Activated T-cell treated with anti-CD3 and anti-CD28 coated beads, Interleukin-2, amount 50 U/mL, for 72 hours (primary cell): ENCODE measurements at regions not wholly inside any gene's neighbourhood (a gene's known extent, or its start where the extent isn't known, plus 50 kb on each side); places are given as distances from the start of the nearest gene placed in this dataset.
"Not testable (repeated sequence)": the region's sequence is repeated elsewhere in the genome, so short reads cannot be mapped to it uniquely, and the experiment has no call there.

ENCODE experiments used
- ATAC-seq, 2 donors: fragments of 150-1000 bp; cut with Tn5 transposase; replicated peaks in 1 of 2; 2 replicates each; pipeline ENCODE4 v1.10.0; 2021; ENCODE audit warnings: moderate library complexity in 2 of 2, mild to moderate bottlenecking in 1 of 2
- DNase-seq, 2 donors: peaks; one replicate each; pipeline ENCODE4 v3.0.0; 2021 to 2022; ENCODE audit warnings: mixed read lengths in 1 of 2
- H3K27ac Mint-ChIP-seq: one replicate; pipeline ENCODE4 v1.8.0; 2022; ENCODE audit warnings: mild to moderate bottlenecking, moderate library complexity, mixed read lengths
- H3K27me3 Mint-ChIP-seq: one replicate; pipeline ENCODE4 v1.8.0; 2022; ENCODE audit warnings: low read depth, mixed read lengths
- H3K36me3 Mint-ChIP-seq, 2 donors: one replicate each; pipeline ENCODE4 v1.8.0; 2022; ENCODE audit warnings: mixed read lengths in 2 of 2, mild to moderate bottlenecking in 1 of 2; ENCODE audit not compliant: insufficient read depth in 2 of 2
- H3K4me1 Mint-ChIP-seq: one replicate; pipeline ENCODE4 v1.8.0; 2022; ENCODE audit warnings: low read depth, mixed read lengths
- H3K4me3 Mint-ChIP-seq, 2 donors: one replicate each; pipeline ENCODE4 v1.8.0; 2022; ENCODE audit warnings: mild to moderate bottlenecking in 2 of 2, mixed read lengths in 2 of 2, moderate library complexity in 2 of 2
- H3K9me3 Mint-ChIP-seq, 2 donors: one replicate each; pipeline ENCODE4 v1.8.0; 2022; ENCODE audit warnings: mixed read lengths in 2 of 2

DNA sequence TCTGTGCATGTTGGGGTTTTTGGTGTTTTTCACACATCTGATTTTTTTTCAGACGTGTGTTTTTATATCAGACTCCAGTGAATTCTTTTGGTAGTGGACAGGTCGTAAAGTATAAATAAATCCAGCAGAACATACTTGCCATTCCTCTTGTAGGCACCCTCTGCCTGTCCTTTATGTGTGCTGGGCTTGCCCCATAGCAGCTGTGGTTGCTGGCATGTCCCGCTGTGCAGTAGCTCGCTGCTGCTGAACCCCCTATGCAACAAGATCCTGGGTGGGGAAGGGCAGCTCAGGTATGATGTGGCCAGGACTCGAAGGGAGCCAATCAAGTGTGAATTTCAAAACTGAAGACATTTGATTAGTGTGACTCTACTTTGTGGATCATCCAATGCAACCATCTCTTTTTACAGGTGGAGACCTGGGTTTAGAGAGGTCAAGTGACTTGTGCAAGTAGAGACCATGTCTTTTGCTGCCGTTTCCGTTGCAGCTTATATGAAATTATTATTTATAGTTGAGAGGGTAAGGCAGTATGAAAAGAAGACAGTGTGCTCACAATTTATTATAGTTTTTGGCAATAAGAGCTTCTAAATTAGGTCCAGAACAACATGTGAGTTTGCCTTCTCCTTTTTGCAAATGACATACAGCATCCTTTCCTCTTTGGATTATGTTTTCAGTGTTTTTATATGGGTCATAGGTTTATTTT is 350.8 kb upstream of the C2CD4B start:
- H3K27me3 Mint-ChIP-seq, result peaks cover 54% of the 10 kb centered on the region
- no peaks in the 10 kb centered on the region for H3K36me3 Mint-ChIP-seq
- ATAC-seq, result no peak
- H3K27ac Mint-ChIP-seq, result no peak overlapping the region
- no peak for DNase-seq
- H3K9me3 Mint-ChIP-seq, result no peaks in the 10 kb centered on the region
- H3K4me3 Mint-ChIP-seq, result no peak overlapping the region
- peaks cover 11% of the 10 kb centered on the region for H3K4me1 Mint-ChIP-seq

DNA sequence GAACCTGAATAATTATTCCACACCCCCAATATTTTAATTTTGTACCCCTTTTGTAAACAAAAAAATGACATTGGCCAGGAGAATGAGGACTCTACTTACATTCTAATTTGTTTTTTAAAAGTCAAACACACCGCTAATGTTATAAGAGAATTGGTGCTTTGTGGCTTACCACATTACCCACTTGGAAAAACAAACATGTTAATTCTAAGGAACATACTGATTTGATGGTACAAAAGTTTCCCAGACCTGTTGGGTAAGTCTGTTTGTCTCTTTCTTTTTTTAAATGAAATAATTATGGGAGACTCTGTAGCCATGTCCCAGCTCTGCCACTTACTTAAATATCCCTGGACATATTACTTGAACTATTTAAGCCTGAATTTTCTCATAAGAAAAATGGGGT is 352.5 kb upstream of the C2CD4B start:
- H3K27me3 Mint-ChIP-seq, result peaks cover 54% of the 10 kb centered on the region
- H3K27ac Mint-ChIP-seq, result no peak overlapping the region
- H3K4me3 Mint-ChIP-seq, result no peak overlapping the region
- ATAC-seq (no peak), DNase-seq (no peak)
- no peaks in the 10 kb centered on the region for H3K36me3 Mint-ChIP-seq
- H3K9me3 Mint-ChIP-seq, result no peaks in the 10 kb centered on the region
- H3K4me1 Mint-ChIP-seq, result peaks cover 11% of the 10 kb centered on the region

- Mint-ChIP-seq H3K4me1 (peaks cover 11% of the 10 kb centered on the region), H3K27me3 (peaks cover 55% of the 10 kb centered on the region)
- H3K36me3 Mint-ChIP-seq, H3K4me3 Mint-ChIP-seq, H3K9me3 Mint-ChIP-seq, ATAC-seq, H3K27ac Mint-ChIP-seq, DNase-seq: not testable (repeated sequence)
Measured at GRCh38 chr15:62518666-62519065, 353.6 kb upstream of the C2CD4B start.

GRCh38 chr15:62519900-62520299 is 354.8 kb upstream of the C2CD4B start:
- DNase-seq, result peak in 1 of 2 donors; percentile 15

GRCh38 chr15:62520887-62521286 is 355.8 kb upstream of the C2CD4B start:
- no peak for DNase-seq

More at GRCh38 chr15:62519900-62520299, 354.8 kb upstream of the C2CD4B start:
- peaks cover 54% of the 10 kb centered on the region for H3K27me3 Mint-ChIP-seq
- H3K4me1 Mint-ChIP-seq, result peaks cover 11% of the 10 kb centered on the region
- ATAC-seq, result peak; percentile 23 to 65
- no peaks in the 10 kb centered on the region for H3K36me3 Mint-ChIP-seq
- H3K27ac Mint-ChIP-seq, result no peak overlapping the region
- no peak overlapping the region for H3K4me3 Mint-ChIP-seq
- H3K9me3 Mint-ChIP-seq, result no peaks in the 10 kb centered on the region

DNA sequence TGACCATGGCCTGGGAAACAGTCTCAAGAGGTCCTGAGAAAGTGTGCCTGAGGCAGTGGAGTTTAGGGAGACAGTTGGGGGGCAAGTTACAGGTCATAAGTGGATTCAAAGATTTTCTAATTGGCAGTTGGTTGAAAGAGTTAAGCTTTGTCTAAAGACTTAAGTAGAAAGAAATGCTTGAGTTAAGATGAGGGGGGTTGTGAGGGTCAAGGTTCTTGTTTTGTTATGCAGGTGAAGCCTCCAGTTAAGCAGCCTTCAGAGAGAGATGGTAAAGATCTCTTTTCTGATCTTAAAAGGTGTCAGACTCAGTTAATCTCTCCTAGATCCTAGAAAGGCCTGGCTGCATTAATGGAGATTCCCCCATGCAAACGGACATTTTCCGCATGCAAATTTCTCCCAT is 356.3 kb upstream of the C2CD4B start:
- Mint-ChIP-seq H3K36me3 (no peaks in the 10 kb centered on the region), H3K4me3 (no peak overlapping the region), H3K27ac (no peak overlapping the region)

More at GRCh38 chr15:62520887-62521286, 355.8 kb upstream of the C2CD4B start:
- Mint-ChIP-seq H3K9me3 (no peaks in the 10 kb centered on the region), H3K27me3 (peaks cover 53% of the 10 kb centered on the region), H3K27ac (no peak overlapping the region), H3K36me3 (no peaks in the 10 kb centered on the region), H3K4me1 (peaks cover 11% of the 10 kb centered on the region), H3K4me3 (no peak overlapping the region)
- no peak for ATAC-seq

DNA sequence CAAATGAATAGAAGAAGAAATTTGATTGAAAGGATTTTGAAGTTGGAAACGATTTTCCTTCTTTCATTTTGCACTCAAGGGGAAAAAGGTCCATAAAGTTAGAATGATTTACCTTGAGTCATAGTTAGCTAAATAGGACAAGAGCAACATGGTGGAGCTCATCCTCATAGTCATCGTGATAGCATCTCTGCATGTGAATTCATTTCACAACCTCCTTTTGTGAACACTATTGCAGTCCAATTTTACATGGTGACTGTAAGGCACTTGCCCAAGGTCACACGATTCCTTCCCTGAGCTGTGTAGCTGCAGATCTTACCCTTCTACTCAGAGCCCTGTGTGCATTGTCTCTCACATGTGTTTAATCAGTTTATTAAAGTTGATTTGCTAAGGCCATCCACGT is 359.8 kb upstream of the C2CD4B start:
- Mint-ChIP-seq H3K9me3 (no peaks in the 10 kb centered on the region), H3K4me3 (no peak overlapping the region), H3K27ac (no peak overlapping the region), H3K27me3 (peaks cover 37% of the 10 kb centered on the region), H3K4me1 (peaks cover 7% of the 10 kb centered on the region), H3K36me3 (no peaks in the 10 kb centered on the region)
- DNase-seq (no peak), ATAC-seq (no peak)

More for the DNA sequence above, 356.3 kb upstream of the C2CD4B start:
- DNase-seq, result no peak
- Mint-ChIP-seq H3K4me1 (peaks cover 11% of the 10 kb centered on the region), H3K27me3 (peaks cover 51% of the 10 kb centered on the region), H3K9me3 (no peaks in the 10 kb centered on the region)
- no peak for ATAC-seq

DNA sequence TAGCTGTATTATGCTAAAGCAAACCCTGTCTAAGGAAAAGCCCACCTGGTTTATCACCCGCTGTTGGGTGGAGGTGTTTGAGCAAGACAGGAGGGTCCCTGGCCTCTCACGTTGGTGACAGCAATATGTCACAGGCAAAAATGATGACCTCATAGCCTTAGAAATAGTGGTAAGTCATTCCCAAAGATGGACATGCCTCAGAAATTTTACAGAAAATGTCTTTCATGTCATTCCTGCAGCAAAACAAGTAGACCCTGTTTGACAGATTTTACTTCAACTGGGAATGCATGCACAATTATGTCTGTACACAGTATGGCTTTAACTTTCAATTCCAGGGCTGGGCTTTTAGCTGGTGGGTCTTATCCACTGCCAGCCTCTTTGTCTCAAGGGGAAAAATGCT is 362.3 kb upstream of the C2CD4B start:
- Mint-ChIP-seq H3K9me3 (no peaks in the 10 kb centered on the region), H3K36me3 (no peaks in the 10 kb centered on the region), H3K4me1 (no peaks in the 10 kb centered on the region), H3K4me3 (no peak overlapping the region), H3K27ac (no peak overlapping the region), H3K27me3 (peaks cover 32% of the 10 kb centered on the region)
- DNase-seq (no peak), ATAC-seq (no peak)

DNA sequence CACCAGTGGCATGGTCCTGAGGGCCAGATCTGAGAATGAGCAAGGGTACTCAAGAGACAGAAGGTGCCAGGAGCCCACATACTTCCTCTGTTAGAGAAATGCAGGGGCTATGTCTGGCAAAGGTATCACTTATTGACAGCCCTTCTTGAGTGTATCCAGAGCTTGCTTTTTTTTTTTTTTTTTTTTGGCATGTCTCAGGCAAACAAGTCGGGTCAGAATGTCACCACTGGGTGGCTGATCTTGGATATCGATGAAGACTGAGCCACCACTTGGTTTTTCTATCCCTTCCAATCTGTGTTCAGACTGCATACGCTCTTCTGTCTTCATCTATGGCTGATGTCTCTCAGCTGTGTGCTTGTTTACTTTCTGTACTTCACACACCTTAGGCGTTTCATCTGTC is 363.4 kb upstream of the C2CD4B start:
- Mint-ChIP-seq H3K9me3 (no peaks in the 10 kb centered on the region), H3K27ac (no peak overlapping the region), H3K4me1 (no peaks in the 10 kb centered on the region), H3K27me3 (peaks cover 24% of the 10 kb centered on the region), H3K4me3 (no peak overlapping the region), H3K36me3 (no peaks in the 10 kb centered on the region)
- no peak for ATAC-seq
- no peak for DNase-seq

DNA sequence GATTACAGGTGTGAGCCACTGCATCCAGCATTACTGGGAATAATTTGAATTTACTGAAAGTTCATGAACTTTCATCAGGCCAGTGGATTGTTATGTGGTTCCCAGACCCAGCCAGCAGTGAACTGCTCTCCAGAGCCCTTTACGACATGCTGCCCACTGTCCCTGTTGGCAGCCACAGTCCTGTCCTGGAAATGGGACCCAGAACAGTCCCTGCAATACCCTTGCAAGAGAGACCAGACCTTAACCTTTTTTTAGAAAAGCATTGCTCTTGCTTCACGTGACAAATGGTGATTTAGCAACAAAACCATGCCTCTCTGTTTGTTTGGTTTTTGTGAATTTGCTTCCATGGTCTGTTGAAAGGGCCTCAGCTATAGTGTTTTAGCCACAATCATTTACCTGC is 367.3 kb upstream of the C2CD4B start:
- no peak overlapping the region for H3K4me3 Mint-ChIP-seq
- H3K9me3 Mint-ChIP-seq, result no peaks in the 10 kb centered on the region
- ATAC-seq, result no peak
- H3K27me3 Mint-ChIP-seq, result no peaks in the 10 kb centered on the region
- no peak for DNase-seq
- H3K36me3 Mint-ChIP-seq, result no peaks in the 10 kb centered on the region
- no peaks in the 10 kb centered on the region for H3K4me1 Mint-ChIP-seq
- no peak overlapping the region for H3K27ac Mint-ChIP-seq

- H3K9me3 Mint-ChIP-seq, result no peaks in the 10 kb centered on the region
- DNase-seq, result no peak
- no peaks in the 10 kb centered on the region for H3K27me3 Mint-ChIP-seq
- H3K4me3 Mint-ChIP-seq, result no peak overlapping the region
- no peaks in the 10 kb centered on the region for H3K4me1 Mint-ChIP-seq
- ATAC-seq, result no peak
- H3K36me3 Mint-ChIP-seq, result no peaks in the 10 kb centered on the region
- H3K27ac Mint-ChIP-seq, result no peak overlapping the region
Measured at GRCh38 chr15:62533687-62534086, 368.6 kb upstream of the C2CD4B start.

DNA sequence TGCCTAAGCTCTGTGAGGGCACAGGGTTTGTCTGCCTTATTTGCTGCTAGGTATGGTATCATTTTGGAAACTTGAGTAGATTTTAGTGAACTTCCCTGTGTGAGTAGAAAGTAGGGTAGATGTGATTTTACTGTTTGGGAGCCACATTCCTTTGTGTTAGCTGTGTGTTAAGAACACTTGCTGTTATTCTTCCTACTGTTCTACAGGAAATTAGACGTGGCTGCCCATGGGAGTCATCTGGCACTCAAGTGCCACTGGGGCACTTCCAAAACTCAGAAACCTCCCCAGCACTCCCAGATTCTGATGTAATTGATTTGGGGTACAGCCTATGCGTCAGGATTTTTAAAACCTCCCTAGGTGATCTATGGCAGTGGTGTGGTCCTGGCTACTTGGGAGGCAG is 369.9 kb upstream of the C2CD4B start:
- H3K36me3 Mint-ChIP-seq, result no peaks in the 10 kb centered on the region
- DNase-seq (no peak), ATAC-seq (no peak)
- no peaks in the 10 kb centered on the region for H3K9me3 Mint-ChIP-seq
- H3K27ac Mint-ChIP-seq, result peak overlapping the region; percentile 2
- H3K4me3 Mint-ChIP-seq, result no peak overlapping the region
- no peaks in the 10 kb centered on the region for H3K4me1 Mint-ChIP-seq
- no peaks in the 10 kb centered on the region for H3K27me3 Mint-ChIP-seq

GRCh38 chr15:62539236-62539635 is 374.2 kb upstream of the C2CD4B start:
- no peak for ATAC-seq
- no peak for DNase-seq
- Mint-ChIP-seq H3K27me3 (peaks cover 5% of the 10 kb centered on the region), H3K4me1 (no peaks in the 10 kb centered on the region), H3K9me3 (no peaks in the 10 kb centered on the region), H3K4me3 (no peak overlapping the region), H3K27ac (no peak overlapping the region), H3K36me3 (no peaks in the 10 kb centered on the region)

DNA sequence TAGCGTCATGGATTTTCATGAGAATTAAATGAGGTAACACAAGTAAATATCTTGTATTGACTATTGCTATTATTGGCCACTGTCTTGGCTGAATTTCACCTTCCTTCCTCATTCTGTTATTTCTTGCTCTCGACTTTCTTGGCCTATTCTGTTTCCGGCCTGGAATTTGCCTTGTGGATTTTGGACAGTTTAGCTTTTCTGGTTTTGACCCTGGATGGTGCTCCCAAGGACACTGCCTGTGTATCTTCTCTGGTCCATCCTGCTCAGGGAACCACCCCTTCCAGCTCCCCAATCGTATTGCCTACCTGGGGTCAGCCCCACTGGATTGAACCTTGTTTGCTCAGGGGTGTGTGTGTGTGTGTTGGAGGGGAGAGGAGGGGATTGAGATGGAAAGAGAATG is 376.2 kb upstream of the C2CD4B start:
- peaks cover 5% of the 10 kb centered on the region for H3K27me3 Mint-ChIP-seq
- ATAC-seq (no peak), DNase-seq (no peak)
- H3K9me3 Mint-ChIP-seq, result no peaks in the 10 kb centered on the region
- no peaks in the 10 kb centered on the region for H3K4me1 Mint-ChIP-seq
- H3K27ac Mint-ChIP-seq, result no peak overlapping the region
- H3K36me3 Mint-ChIP-seq, result no peaks in the 10 kb centered on the region
- H3K4me3 Mint-ChIP-seq, result no peak overlapping the region
